HG03108 (cell line): ENCODE measurements at regions not wholly inside any gene's neighbourhood (a gene's known extent, or its start where the extent isn't known, plus 50 kb on each side); places are given as distances from the start of the nearest gene placed in this dataset.

Experiments
- ATAC-seq: cut with Tn5 transposase; IDR thresholded peaks from one replicate; pipeline ENCODE4 v1.9.1; 2021; ENCODE audit warnings: moderate library complexity; ENCODE audit not compliant: unreplicated experiment

DNA sequence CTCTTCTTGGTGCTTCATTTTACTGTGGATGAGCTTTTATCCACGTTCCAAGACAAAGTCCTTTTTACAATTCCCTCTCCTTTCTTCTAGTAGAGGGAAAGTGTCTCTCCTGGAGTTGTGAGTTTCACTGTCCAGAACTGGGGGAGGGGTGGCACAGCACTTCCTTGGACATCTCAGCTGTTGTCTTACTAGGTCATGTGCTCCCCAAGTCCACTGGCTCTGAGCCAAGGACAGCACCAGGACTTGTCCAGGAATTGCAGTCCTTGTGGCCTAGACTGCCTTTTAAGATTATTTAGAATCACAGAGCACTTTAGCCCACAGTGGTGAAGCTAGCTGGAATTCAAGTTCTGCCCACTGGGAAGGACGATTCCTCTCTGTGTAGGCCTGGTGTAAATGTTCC, 700.2 kb upstream of the PTPRD start:
- ATAC-seq, result no peak

GRCh38 chr9:11318946-11319345, 706.1 kb upstream of the PTPRD start:
- no peak for ATAC-seq

DNA sequence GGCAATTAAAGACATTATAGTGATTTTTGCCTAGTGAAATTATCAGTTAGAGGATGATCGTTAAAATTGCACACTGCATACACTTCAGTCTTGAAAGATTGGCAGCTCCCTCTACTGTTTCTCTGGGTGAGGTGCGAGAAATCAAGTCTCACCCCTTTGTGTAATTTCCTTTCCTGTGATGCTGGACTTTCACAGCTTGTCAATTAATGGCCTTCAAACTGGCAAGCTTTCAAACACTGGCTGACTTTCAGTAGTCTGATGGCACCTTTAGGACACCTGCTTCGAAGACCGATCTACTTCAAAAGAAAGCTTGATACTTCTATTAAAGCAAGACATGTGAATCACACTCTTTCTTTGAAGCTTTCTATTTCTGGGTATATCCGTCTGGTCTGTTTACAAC, 706.7 kb upstream of the PTPRD start:
- no peak for ATAC-seq

DNA sequence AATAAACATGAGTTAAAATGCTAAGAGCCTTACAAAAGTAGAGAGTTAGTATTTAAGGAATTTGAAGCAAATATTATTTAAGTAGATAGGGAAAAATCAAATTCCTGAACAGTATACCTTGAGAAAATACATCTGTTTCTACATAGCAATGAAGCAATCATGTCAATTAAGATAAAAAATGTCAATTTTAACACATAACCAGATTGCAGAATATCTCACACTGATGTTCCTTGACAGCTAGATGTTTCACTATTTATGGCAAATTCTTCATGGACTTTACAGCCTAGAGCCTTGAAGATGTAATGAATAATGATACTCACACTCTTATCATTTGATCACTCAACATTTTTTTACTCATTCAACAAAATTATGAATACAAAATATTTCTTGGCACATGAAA, 708.2 kb upstream of the PTPRD start:
- ATAC-seq, result no peak

- no peak for ATAC-seq
Observed at GRCh38 chr9:11323457-11323856, 710.7 kb upstream of the PTPRD start.

GRCh38 chr9:11326231-11326630, 713.4 kb upstream of the PTPRD start:
- ATAC-seq, result no peak

DNA sequence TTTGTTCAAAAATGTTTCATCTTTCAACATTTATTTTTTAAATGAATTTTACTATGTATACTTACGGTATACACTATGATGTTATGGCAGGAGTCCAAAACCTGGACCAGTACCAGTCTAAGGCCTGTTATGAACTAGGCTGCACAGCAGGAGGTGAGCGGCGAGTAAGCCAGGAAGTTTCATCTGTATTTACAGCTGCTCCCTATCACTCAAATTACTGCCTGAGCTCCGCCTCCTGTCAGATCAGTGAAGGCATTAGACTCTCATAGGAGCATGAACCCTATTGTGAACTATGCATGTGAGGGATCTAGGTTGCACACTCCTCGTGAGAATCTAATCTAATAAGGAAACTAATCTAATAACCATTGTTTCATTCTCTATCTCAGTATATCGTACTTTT, 715.5 kb upstream of the PTPRD start:
- ATAC-seq, result no peak

DNA sequence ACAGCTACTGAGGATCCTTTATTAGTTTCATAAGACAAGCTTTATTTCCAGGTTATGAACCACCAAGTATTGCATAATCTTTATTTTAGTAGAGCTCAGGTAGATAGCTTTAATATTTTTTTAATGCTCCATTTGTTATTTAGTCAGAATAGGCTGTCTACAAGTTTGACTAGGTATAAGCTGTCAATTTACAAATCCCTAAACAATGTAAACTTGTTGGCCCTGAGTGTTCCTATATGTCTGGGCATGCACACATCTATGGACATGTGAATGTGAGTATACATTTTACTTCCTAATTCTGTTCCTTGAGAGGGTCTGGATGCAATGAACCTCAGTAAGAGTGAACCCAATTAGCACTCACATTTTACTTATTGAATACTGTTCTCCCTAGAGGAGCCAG, 722.2 kb upstream of the PTPRD start:
- ATAC-seq, result no peak

GRCh38 chr9:11338130-11338529, 725.3 kb upstream of the PTPRD start:
- ATAC-seq, result peak; percentile 70

- ATAC-seq, result no peak
Observed at GRCh38 chr9:11340654-11341053, 727.9 kb upstream of the PTPRD start.

DNA sequence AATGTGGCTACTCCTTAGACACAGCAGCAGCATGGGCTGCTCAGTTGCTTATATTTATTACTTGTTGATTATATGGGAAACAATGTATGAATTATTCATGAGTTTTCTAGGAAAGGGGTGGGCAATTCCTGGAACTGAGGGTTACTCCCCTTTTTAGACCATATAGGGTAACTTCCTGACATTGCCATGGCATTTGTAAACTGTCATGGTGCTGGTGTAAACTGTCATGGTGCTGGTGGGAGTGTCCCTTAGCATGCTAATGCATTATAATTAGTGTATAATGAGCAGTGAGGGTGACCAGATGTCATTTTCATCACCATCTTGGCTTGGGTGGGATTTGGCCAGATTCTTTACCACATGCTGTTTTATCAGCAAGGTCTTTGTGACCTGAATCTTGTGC, 734.6 kb upstream of the PTPRD start:
- ATAC-seq, result no peak

- ATAC-seq, result no peak
Observed at GRCh38 chr9:11348366-11348765, 735.6 kb upstream of the PTPRD start.

GRCh38 chr9:11349187-11349586, 736.4 kb upstream of the PTPRD start:
- no peak for ATAC-seq

DNA sequence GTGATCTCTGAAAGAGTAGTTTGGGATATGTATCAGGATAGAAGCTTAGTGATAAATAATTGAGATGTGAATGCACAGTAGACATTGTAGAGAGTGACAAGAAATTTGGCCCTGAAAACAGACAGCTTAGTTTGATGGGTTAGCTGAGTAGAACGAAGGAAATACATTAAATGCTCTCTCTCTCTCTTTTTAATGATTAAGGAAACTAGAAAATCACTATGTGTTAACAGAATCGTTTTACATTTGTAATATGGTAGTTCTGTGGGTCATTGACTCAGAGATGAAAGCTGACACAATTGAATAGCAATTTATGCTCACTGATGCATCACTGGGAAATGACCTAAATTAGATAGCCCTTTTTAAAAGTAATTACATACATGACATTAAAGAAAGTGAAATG, 739.8 kb upstream of the PTPRD start:
- ATAC-seq, result no peak

DNA sequence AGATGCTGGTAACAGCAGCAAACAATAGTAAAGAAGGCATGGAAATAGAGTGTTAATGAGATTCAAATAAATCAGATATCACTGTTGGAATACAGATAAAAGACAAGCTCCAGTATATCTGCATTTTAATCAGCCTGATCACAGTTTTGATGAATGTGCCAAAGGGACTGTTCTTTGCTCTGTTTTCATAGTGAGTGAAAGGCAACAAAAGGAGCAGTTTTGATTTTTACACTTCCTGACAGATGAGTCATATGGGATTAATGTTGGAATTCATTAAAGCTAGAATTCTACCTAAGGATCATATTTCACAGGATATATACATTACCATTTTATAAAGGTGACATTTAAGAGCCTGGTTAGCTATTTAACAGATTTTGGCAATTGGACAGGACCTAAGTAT, 743.3 kb upstream of the PTPRD start:
- no peak for ATAC-seq

- ATAC-seq, result no peak
Observed at GRCh38 chr9:11366585-11367129, 753.9 kb upstream of the PTPRD start.

GRCh38 chr9:11374926-11375325, 762.1 kb upstream of the PTPRD start:
- no peak for ATAC-seq

GRCh38 chr9:11402621-11403020, 789.8 kb upstream of the PTPRD start:
- ATAC-seq, result no peak

GRCh38 chr9:11414241-11414640, 801.4 kb upstream of the PTPRD start:
- ATAC-seq, result no peak

- ATAC-seq, result no peak
Observed at GRCh38 chr9:11417782-11418181, 805.0 kb upstream of the PTPRD start.

- ATAC-seq, result no peak
Observed at GRCh38 chr9:11431490-11431889, 818.7 kb upstream of the PTPRD start.

DNA sequence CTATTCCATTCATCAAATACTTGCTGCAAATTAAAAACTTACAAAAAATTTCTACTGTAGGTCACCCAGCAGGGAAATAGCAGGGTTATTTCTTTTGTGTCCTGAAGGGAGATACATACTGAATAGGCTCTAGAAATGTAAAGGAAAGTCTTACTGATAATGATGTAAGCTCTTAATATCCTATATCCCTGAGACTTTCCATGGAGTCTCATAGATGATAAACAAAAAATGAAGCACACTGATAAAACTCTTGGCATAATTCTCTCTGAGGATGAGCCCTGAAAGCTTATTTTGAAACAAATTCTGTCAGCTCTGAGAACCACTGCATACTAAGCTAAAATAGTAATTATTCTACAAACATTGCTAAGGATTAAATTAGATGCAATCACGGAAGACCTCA, 819.6 kb upstream of the PTPRD start:
- ATAC-seq, result no peak

DNA sequence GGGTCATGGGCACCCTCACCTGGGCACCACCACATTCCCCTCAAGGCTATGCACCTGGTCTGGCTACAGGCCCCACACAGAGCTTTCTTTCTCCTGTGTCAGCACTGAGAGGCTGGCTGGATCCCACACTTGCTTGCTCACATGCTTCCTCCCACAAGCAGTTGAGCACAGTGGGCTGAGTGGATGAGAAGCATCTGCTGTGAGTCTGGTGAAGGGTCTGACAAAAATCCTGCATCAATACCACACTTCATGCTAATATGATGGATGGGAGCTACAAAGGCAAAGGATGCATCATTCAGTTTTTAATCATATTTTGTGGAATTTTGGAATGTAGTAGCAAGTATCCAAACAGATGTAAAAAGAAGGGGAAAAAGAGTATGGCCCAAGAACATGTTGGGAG, 830.8 kb upstream of the PTPRD start:
- no peak for ATAC-seq
